ENCODE measurements at regions not wholly inside any gene's neighbourhood (a gene's known extent, or its start where the extent isn't known, plus 50 kb on each side); places are given as distances from the start of the nearest gene placed in this dataset.
"Not testable (repeated sequence)": the region's sequence is repeated elsewhere in the genome, so short reads cannot be mapped to it uniquely, and the experiment has no call there.

DNA sequence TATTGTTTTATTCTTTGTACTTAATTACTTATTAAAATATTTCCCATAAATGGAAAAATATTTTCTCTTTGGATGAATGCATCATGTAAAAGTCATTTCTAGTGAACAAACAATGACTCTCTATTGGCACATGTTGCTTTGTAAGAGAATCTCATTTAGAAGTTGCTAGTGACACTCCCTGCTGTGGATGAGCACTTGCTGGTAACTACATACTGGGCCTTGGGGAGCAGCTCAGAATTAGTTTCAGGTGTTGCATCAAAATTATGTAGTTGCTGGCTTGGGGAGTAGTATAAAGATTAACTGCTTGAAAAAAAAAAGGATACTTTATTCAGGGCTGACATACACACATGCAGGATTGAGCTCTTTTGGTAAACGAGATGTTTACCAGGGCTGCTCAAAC, 80.3 kb upstream of the KCNAB1 start:
- TF ChIP-seq POLR2AphosphoS5 (IDR thresholded peaks at IDR 0.05) (no peak), POLR2A (IDR thresholded peaks at IDR 0.05) (no peak)
- TF ChIP-seq, protein P1, sequence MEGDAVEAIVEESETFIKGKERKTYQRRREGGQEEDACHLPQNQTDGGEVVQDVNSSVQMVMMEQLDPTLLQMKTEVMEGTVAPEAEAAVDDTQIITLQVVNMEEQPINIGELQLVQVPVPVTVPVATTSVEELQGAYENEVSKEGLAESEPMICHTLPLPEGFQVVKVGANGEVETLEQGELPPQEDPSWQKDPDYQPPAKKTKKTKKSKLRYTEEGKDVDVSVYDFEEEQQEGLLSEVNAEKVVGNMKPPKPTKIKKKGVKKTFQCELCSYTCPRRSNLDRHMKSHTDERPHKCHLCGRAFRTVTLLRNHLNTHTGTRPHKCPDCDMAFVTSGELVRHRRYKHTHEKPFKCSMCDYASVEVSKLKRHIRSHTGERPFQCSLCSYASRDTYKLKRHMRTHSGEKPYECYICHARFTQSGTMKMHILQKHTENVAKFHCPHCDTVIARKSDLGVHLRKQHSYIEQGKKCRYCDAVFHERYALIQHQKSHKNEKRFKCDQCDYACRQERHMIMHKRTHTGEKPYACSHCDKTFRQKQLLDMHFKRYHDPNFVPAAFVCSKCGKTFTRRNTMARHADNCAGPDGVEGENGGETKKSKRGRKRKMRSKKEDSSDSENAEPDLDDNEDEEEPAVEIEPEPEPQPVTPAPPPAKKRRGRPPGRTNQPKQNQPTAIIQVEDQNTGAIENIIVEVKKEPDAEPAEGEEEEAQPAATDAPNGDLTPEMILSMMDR (IDR thresholded peaks at IDR 0.05 in 8 of 11, conservative IDR thresholded peaks at IDR 0.05 in 3 of 11), result no peak
- intact Hi-C loops (cut with DNase I; ENCODE audit: low total_unique reads), result no loop called here

DNA sequence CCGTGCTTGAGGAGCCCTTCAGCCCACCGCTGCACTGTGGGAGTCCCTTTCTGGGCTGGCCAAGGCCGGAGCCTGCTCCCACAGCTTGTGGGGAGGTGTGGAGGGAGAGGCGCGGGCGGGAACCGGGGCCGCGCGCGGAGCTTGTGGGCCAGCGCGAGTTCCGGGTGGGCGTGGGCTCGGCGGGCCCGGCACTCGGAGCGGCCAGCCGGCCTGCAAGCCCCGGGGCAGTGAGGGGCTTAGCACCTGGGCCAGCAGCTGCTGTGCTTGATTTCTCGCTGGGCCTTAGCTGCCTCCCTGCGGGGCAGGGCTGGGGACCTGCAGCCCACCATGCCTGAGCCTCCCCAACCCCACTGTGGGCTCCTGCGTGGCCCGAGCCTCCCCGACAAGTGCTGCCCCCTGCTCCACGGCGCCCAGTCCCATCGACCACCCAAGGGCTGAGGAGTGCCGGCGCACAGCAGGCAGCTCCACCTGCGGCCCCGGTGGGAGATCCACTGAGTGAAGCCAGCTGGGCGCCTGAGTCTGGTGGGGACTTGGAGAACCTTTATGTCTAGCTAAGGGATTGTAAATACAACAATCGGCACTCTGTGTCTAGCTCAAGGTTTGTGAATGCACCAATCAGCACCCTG, 79.0 kb upstream of the KCNAB1 start:
- H3K4me3 ChIP-seq; H3K36me3 ChIP-seq; H3K4me1 ChIP-seq; H3K27ac ChIP-seq; DNase-seq; H3K27me3 ChIP-seq (replicated peaks in 1 of 7); intact Hi-C loops (cut with DNase I; ENCODE audit: low total_unique reads); H3K9me3 ChIP-seq: not testable (repeated sequence)
- 93 to 96% (median 94%) methylated on average over 29 to 36 of the region's 36 CpGs for WGBS, 5 donors

More for the DNA sequence above, 80.3 kb upstream of the KCNAB1 start:
- H3K36me3 ChIP-seq, result no peaks in the 10 kb centered on the region
- no peaks in the 10 kb centered on the region for H3K9me3 ChIP-seq
- DNase-seq, result no peak
- WGBS, 5 donors, result 69 to 92% (median 83%) methylated on average over 1 of the region's 1 CpG
- no peak overlapping the region for H3K27ac ChIP-seq
- no peak overlapping the region for H3K4me3 ChIP-seq
- no peaks in the 10 kb centered on the region for H3K4me1 ChIP-seq
- H3K27me3 ChIP-seq (replicated peaks in 1 of 7), result peaks cover 0 to 10% (median 0%) of the 10 kb centered on the region in 7 donors

DNA sequence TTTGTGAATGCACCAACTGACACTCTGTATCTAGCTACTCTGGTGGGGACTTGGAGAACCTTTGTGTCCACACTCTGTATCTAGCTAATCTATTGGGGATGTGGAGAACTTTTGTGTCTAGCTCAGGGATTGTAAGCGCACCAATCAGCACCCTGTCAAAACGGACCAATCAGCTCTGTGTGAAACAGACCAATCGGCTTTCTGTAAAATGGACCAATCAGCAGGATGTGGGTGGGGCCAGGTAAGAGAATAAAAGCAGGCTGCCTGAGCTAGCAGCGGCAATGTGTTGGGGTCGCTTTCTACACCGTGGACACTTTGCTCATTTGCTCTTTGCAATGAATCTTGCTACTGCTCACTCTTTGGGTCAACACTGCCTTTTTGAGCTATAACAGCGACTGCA, 78.5 kb upstream of the KCNAB1 start:
- H3K27me3 ChIP-seq (replicated peaks in 1 of 7); intact Hi-C loops (cut with DNase I; ENCODE audit: low total_unique reads); DNase-seq; H3K4me1 ChIP-seq; H3K36me3 ChIP-seq; H3K9me3 ChIP-seq; H3K4me3 ChIP-seq; H3K27ac ChIP-seq: not testable (repeated sequence)
- 80 to 91% (median 89%) methylated on average over 7 of the region's 7 CpGs for WGBS, 5 donors

DNA sequence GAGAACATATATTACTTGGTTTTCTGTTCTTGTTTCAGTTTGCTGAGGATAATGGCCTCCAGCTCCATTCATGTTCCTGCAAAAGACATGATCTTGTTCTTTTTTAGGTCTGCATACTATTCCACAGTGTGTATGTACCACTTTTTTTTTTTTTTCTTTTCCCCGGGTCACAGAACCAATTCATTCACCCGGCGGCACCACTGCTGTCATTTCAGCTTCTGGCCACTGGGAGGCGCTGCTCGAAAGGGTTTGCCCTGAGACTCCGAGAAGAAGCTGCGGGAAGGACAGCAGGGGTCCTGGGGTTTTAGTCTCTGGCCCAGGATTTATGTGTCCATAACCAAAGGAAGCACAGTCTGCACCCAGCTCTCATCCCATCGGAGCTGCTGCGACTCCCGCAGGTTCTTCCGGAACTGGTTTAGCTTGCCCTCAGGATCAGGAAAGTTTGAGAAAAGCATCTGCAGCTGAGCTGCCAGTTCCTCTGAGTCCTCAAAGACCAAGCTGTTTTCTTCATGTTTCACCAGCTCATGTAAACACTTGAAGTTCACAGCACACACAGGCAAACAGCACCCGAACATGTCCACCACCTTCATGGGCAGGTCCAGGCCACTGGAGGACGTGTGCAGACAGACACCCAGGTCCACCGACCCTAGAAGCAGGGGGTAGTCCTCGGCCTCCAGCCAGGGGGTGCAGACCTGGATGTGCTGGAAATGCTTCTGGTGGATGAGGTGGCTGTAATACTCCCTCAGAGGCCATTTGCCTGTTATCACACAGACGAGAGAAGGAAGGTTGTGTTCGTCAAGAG, 76.3 kb upstream of the KCNAB1 start:
- H3K4me1 ChIP-seq; H3K9me3 ChIP-seq; H3K4me3 ChIP-seq; H3K36me3 ChIP-seq; H3K27ac ChIP-seq; intact Hi-C loops (cut with DNase I; ENCODE audit: low total_unique reads); H3K27me3 ChIP-seq (replicated peaks in 1 of 7): not testable (repeated sequence)
- 42 to 51% (median 47%) methylated on average over 15 to 17 of the region's 17 CpGs for WGBS, 5 donors
- peak; percentile 78 for DNase-seq
- TF ChIP-seq, protein P1 (IDR thresholded peaks at IDR 0.05 in 8 of 11, conservative IDR thresholded peaks at IDR 0.05 in 3 of 11), result peak; percentile 41 to 78 (median 59)

DNA sequence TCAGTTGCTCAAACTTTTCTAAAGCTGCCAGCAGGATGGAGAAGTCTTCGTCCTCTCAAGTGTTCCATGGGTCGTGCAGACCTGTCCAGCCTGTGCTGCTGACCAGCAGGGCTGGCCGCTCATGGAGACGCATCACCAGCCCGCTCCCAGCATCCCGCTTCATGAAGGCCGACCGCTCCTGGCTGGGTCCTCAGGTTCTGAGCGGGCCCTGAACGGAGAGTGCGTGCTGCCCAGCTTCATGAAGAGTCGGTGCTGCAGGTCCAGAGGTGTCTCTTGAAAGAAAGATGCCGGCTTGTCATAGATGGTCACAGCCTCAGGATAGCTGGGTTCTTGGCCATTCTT, 75.8 kb upstream of the KCNAB1 start:
- intact Hi-C loops (cut with DNase I; ENCODE audit: low total_unique reads), result no loop called here
- 92 to 97% (median 94%) methylated on average over 11 to 13 of the region's 13 CpGs for WGBS, 5 donors
- TF ChIP-seq POLR2A (IDR thresholded peaks at IDR 0.05), result no peak
- TF ChIP-seq, protein P1 (IDR thresholded peaks at IDR 0.05 in 8 of 11, conservative IDR thresholded peaks at IDR 0.05 in 3 of 11), result no peak
- TF ChIP-seq POLR2AphosphoS5 (IDR thresholded peaks at IDR 0.05), result no peak

DNA sequence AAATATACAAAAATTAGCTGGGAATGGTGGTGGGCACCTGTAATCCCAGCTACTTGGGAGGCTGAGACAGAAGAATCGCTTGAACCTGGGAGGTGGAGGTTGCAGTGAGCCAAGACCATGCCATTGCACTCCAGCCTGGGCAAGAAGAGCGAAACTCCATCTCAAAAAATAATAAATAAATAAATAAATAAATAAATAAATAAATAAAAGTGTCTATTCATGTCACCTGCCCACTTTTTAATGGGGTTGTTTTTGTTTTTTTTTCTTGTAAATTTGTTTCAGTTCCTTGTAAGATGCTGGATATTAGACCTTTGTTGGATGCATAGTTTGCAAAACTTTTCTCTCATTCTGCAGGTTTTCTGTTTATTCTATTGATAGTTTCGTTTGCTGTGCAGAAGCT, 71.9 kb upstream of the KCNAB1 start:
- 80 to 92% (median 85%) methylated on average over 3 of the region's 3 CpGs for WGBS, 5 donors
- H3K4me3 ChIP-seq; H3K36me3 ChIP-seq; intact Hi-C loops (cut with DNase I; ENCODE audit: low total_unique reads); H3K27ac ChIP-seq; H3K4me1 ChIP-seq; DNase-seq; H3K9me3 ChIP-seq: not testable (repeated sequence)
- peaks cover 0 to 15% (median 0%) of the 10 kb centered on the region in 7 donors for H3K27me3 ChIP-seq (replicated peaks in 1 of 7)

More for the DNA sequence above, 75.8 kb upstream of the KCNAB1 start:
- H3K27ac ChIP-seq, result no peak overlapping the region
- no peaks in the 10 kb centered on the region for H3K4me1 ChIP-seq
- H3K4me3 ChIP-seq, result no peak overlapping the region
- H3K9me3 ChIP-seq, result no peaks in the 10 kb centered on the region
- DNase-seq, result no peak
- H3K27me3 ChIP-seq (replicated peaks in 1 of 7), result peaks cover 0 to 10% (median 0%) of the 10 kb centered on the region in 7 donors
- no peaks in the 10 kb centered on the region for H3K36me3 ChIP-seq

Data from spleen (tissue), 11 donors.